H9 (cell line): ENCODE measurements at regions not wholly inside any gene's neighbourhood (a gene's known extent, or its start where the extent isn't known, plus 50 kb on each side); places are given as distances from the start of the nearest gene placed in this dataset.

ENCODE experiments used
- DNase-seq: peaks from one replicate; pipeline ENCODE4 v3.0.0-alpha.2; 2017
- H2AFZ ChIP-seq: one replicate; pipeline ENCODE4 v1.6.1; 2013; ENCODE audit warnings: mild to moderate bottlenecking, low read length, control low read depth, moderate library complexity
- H2AK5ac ChIP-seq: 2 replicates; pipeline ENCODE4 v1.6.1; 2013; ENCODE audit warnings: low read length, control low read depth, mixed read lengths; ENCODE audit not compliant: insufficient read length
- H2BK120ac ChIP-seq: one replicate; pipeline ENCODE4 v1.6.1; 2013; ENCODE audit warnings: low read depth, mild to moderate bottlenecking, low read length, control low read depth, inconsistent platforms; ENCODE audit not compliant: poor library complexity, severe bottlenecking
- H2BK12ac ChIP-seq: 2 replicates; pipeline ENCODE4 v1.6.1; 2013; ENCODE audit warnings: low read length, control low read depth, mixed read lengths, low read depth; ENCODE audit not compliant: insufficient read length
- H2BK15ac ChIP-seq: 2 replicates; pipeline ENCODE4 v1.6.1; 2013; ENCODE audit warnings: low read depth, low read length, control low read depth
- H2BK20ac ChIP-seq: one replicate; pipeline ENCODE4 v1.6.1; 2013; ENCODE audit warnings: low read depth, mild to moderate bottlenecking, low read length, control low read depth, inconsistent platforms; ENCODE audit not compliant: poor library complexity, severe bottlenecking
- H2BK5ac ChIP-seq: 2 replicates; pipeline ENCODE4 v1.6.1; 2013; ENCODE audit warnings: low read length, control low read depth, mixed read lengths; ENCODE audit not compliant: insufficient read length
- H3K14ac ChIP-seq: 2 replicates; pipeline ENCODE4 v1.6.1; 2013; ENCODE audit warnings: low read length, control low read depth; ENCODE audit not compliant: insufficient read depth
- H3K18ac ChIP-seq: 2 replicates; pipeline ENCODE4 v1.6.1; 2013; ENCODE audit warnings: low read depth, mild to moderate bottlenecking, mixed read lengths, low read length, control low read depth; ENCODE audit not compliant: insufficient read length
- H3K23ac ChIP-seq: 2 replicates; pipeline ENCODE4 v1.6.1; 2013; ENCODE audit warnings: low read length, control low read depth, mixed read lengths, low read depth; ENCODE audit not compliant: insufficient read length
- H3K23me2 ChIP-seq: 2 replicates; pipeline ENCODE4 v1.6.1; 2013; ENCODE audit warnings: low read depth, mild to moderate bottlenecking, mixed read lengths, low read length, control low read depth; ENCODE audit not compliant: insufficient read length, poor library complexity, severe bottlenecking
- H3K27ac ChIP-seq: 2 replicates; pipeline ENCODE4 v1.5.1; 2013; ENCODE audit warnings: low read length, control low read depth, mixed read lengths, low read depth; ENCODE audit not compliant: insufficient read length
- H3K27me3 ChIP-seq: 2 replicates; pipeline ENCODE4 v1.6.1; 2013; ENCODE audit warnings: low read length, control low read depth, inconsistent platforms; ENCODE audit not compliant: insufficient read depth
- H3K4ac ChIP-seq: 2 replicates; pipeline ENCODE4 v1.6.1; 2013; ENCODE audit warnings: low read depth, mild to moderate bottlenecking, control low read depth, inconsistent platforms, low read length, moderate library complexity
- H3K4me1 ChIP-seq: 2 replicates; pipeline ENCODE4 v1.6.1; 2013; ENCODE audit warnings: low read length, control low read depth, inconsistent platforms; ENCODE audit not compliant: insufficient read depth
- H3K4me2 ChIP-seq: 2 replicates; pipeline ENCODE4 v1.6.1; 2013; ENCODE audit warnings: low read length, control low read depth, mixed read lengths; ENCODE audit not compliant: insufficient read length, insufficient read depth
- H3K56ac ChIP-seq: 2 replicates; pipeline ENCODE4 v1.6.1; 2013; ENCODE audit warnings: low read depth, mild to moderate bottlenecking, mixed read lengths, low read length, control low read depth; ENCODE audit not compliant: insufficient read length
- H3K79me1 ChIP-seq: 2 replicates; pipeline ENCODE4 v1.6.1; 2013; ENCODE audit warnings: low read depth, mild to moderate bottlenecking, moderate library complexity, low read length, control low read depth, inconsistent platforms; ENCODE audit not compliant: insufficient read depth, poor library complexity, severe bottlenecking
- H3K79me2 ChIP-seq: 2 replicates; pipeline ENCODE4 v1.6.1; 2013; ENCODE audit warnings: low read length, control low read depth, inconsistent platforms; ENCODE audit not compliant: insufficient read depth
- H3K9ac ChIP-seq: 2 replicates; pipeline ENCODE4 v1.6.1; 2013; ENCODE audit warnings: low read length, control low read depth, mixed read lengths; ENCODE audit not compliant: insufficient read length; ENCODE audit errors: extremely low read depth
- H3K9me3 ChIP-seq: one replicate; pipeline ENCODE4 v1.6.1; 2013; ENCODE audit warnings: low read depth, low read length, inconsistent platforms; ENCODE audit not compliant: control insufficient read depth
- H3T11ph ChIP-seq: one replicate; pipeline ENCODE4 v1.6.1; 2013; ENCODE audit warnings: mild to moderate bottlenecking, low read length, control low read depth, inconsistent platforms
- H4K20me1 ChIP-seq: one replicate; pipeline ENCODE4 v1.6.1; 2013; ENCODE audit not compliant: control insufficient read depth, insufficient read length, insufficient read depth
- H4K5ac ChIP-seq: 2 replicates; pipeline ENCODE4 v1.6.1; 2013; ENCODE audit warnings: low read depth, mild to moderate bottlenecking, mixed read lengths, low read length, control low read depth; ENCODE audit not compliant: insufficient read length
- H4K8ac ChIP-seq: replicated peaks from 2 replicates; pipeline ENCODE4 v1.6.1; 2013; ENCODE audit warnings: low read length, control low read depth, mixed read lengths, low read depth; ENCODE audit not compliant: insufficient read length
- H4K91ac ChIP-seq: 2 replicates; pipeline ENCODE4 v1.6.1; 2013; ENCODE audit warnings: low read depth, mild to moderate bottlenecking, moderate library complexity, mixed read lengths, low read length, control low read depth; ENCODE audit not compliant: insufficient read length
- H3K27ac Mint-ChIP-seq, 3 experiments: 2 replicates in 2 of 3; 3 replicates in 1 of 3; pipeline ENCODE4 v1.8.0; 2020 to 2021; ENCODE audit warnings: mixed read lengths in 3 of 3, mild to moderate bottlenecking in 1 of 3, moderate library complexity in 1 of 3
- H3K27me3 Mint-ChIP-seq: 2 replicates; pipeline ENCODE4 v1.8.0; 2021; ENCODE audit warnings: low read depth, mild to moderate bottlenecking, moderate library complexity, mixed read lengths
- H3K36me3 Mint-ChIP-seq, 3 experiments: 2 replicates in 2 of 3; 3 replicates in 1 of 3; pipeline ENCODE4 v1.8.0; 2020 to 2021; ENCODE audit warnings: low read depth in 3 of 3, mixed read lengths in 3 of 3; ENCODE audit not compliant: insufficient read depth in 1 of 3
- H3K4me1 Mint-ChIP-seq, 2 experiments: 2 replicates each; pipeline ENCODE4 v1.8.0; 2020; ENCODE audit warnings: mixed read lengths in 2 of 2
- H3K4me3 Mint-ChIP-seq, 2 experiments: 2 replicates in 1 of 2; 3 replicates in 1 of 2; pipeline ENCODE4 v1.8.0; 2020 to 2021; ENCODE audit warnings: mild to moderate bottlenecking in 2 of 2, mixed read lengths in 2 of 2, moderate library complexity in 1 of 2
- H3K9me3 Mint-ChIP-seq, 2 experiments: 2 replicates in 1 of 2; 3 replicates in 1 of 2; pipeline ENCODE4 v1.8.0; 2020; ENCODE audit warnings: mild to moderate bottlenecking in 2 of 2, mixed read lengths in 2 of 2, moderate library complexity in 1 of 2
- CTCF ChIP-seq: fragments of 200-600 bp; sonication (generic); conservative IDR thresholded peaks from 3 replicates; pipeline ENCODE4 v1.8.0; 2021; ENCODE audit warnings: antibody characterized with exemption, mild to moderate bottlenecking
- WGBS: extraction: QIAGEN DNeasy Blood & Tissue Kit; methylation state at CpG from one replicate; pipeline ENCODE4 v1.1.7; 2013; ENCODE audit warnings: missing lambda C conversion rate, low lambda C conversion rate, mixed read lengths; ENCODE audit not compliant: insufficient read length; ENCODE audit errors: extremely low coverage; 5-methylcytosine and 5-hydroxymethylcytosine counted together

DNA sequence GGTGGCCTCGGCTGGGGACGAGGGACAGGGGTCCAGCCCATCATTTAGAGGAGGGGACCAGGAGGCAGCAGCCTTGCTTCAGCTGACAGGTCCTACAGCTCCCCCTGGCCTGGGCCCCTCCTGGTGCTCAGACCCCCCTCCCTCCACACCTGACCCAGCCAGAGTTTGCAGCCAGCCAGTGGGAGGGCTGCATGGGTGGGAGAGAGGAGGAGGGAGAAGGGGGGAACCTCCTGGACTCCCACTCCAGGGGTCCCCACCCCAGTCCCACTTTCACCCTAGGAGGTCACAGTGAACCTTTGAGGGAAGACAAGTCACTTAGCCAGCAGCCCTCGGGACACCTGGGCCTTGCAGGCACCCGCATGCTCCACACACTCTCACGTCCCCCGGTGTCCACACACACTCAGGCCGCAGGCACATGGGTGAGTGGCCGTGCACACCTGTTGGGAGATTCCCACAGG, 108.9 kb upstream of the ZBTB40 start:
- no peaks in the 10 kb centered on the region for H3K4me1 ChIP-seq
- H4K20me1 ChIP-seq, result no peaks in the 10 kb centered on the region
- H3K4me2 ChIP-seq, result no peak overlapping the region
- no peak overlapping the region for H3K56ac ChIP-seq
- H3K27ac ChIP-seq, result no peak overlapping the region
- H4K8ac ChIP-seq, result no peak overlapping the region
- WGBS, result no CpG with 5 or more reads among the region's 8 CpGs
- H4K5ac ChIP-seq, result no peak overlapping the region
- no peak overlapping the region for H2BK5ac ChIP-seq
- Mint-ChIP-seq H3K4me3 (no peak overlapping the region), H3K27me3 (peaks cover 15% of the 10 kb centered on the region), H3K9me3 (no peaks in the 10 kb centered on the region), H3K27ac (0 out of 7 replicates have a peak overlapping the region, but pooled peaks of 1 of the 3 experiments have one; percentile 25), H3K36me3 (no peaks in the 10 kb centered on the region; a peak in 1 of 7 replicates), H3K4me1 (peaks cover 10 to 17% of the 10 kb centered on the region in 2 experiments)
- no peak overlapping the region for H3K4ac ChIP-seq
- H2BK15ac ChIP-seq, result no peak overlapping the region
- H4K91ac ChIP-seq, result no peak overlapping the region
- no peaks in the 10 kb centered on the region for H3K79me1 ChIP-seq
- H3T11ph ChIP-seq, result no peak overlapping the region
- H3K9me3 ChIP-seq, result no peaks in the 10 kb centered on the region
- H2BK12ac ChIP-seq, result no peak overlapping the region
- H2AFZ ChIP-seq, result no peak overlapping the region
- no peak for DNase-seq
- no peak overlapping the region for H3K9ac ChIP-seq
- TF ChIP-seq CTCF, result no peak
- no peak overlapping the region for H3K18ac ChIP-seq
- no peak overlapping the region for H2BK120ac ChIP-seq
- H3K79me2 ChIP-seq, result no peaks in the 10 kb centered on the region
- H3K23me2 ChIP-seq, result no peaks in the 10 kb centered on the region
- no peaks in the 10 kb centered on the region for H3K27me3 ChIP-seq
- H2AK5ac ChIP-seq, result no peak overlapping the region
- no peak overlapping the region; the same call in 1 of the 2 replicates for H3K14ac ChIP-seq
- H2BK20ac ChIP-seq, result no peak overlapping the region
- no peak overlapping the region for H3K23ac ChIP-seq
